Kidney (tissue), 13 donors: ENCODE measurements at regions not wholly inside any gene's neighbourhood (a gene's known extent, or its start where the extent isn't known, plus 50 kb on each side); places are given as distances from the start of the nearest gene placed in this dataset.

ENCODE experiments used
- DNase-seq, 5 donors: peaks; one replicate each; pipeline ENCODE4 v3.0.0-alpha.2; 2013 to 2020
- FAIRE-seq: peaks from 2 replicates; lab custom pipeline; 2012; peaks lifted over from hg19 to GRCh38; lab: Jason Lieb, UNC
- H3K27ac ChIP-seq, 2 donors: one replicate each; pipeline ENCODE4 v1.7.0; 2013; ENCODE audit warnings: low read depth in 2 of 2, low read length in 2 of 2, inconsistent platforms in 1 of 2
- H3K27me3 ChIP-seq: one replicate; pipeline ENCODE4 v1.7.1; 2013; ENCODE audit warnings: low read length, inconsistent platforms; ENCODE audit not compliant: control insufficient read depth, insufficient read depth
- H3K36me3 ChIP-seq, 3 donors: one replicate each; pipeline versions ENCODE4 v1.7.0 to v1.7.1; 2013; ENCODE audit warnings: low read length in 3 of 3, control low read depth in 1 of 3, inconsistent platforms in 1 of 3; ENCODE audit not compliant: insufficient read depth in 3 of 3, control insufficient read depth in 2 of 3
- H3K4me1 ChIP-seq, 3 donors: one replicate each; pipeline versions ENCODE4 v1.7.0 to v1.7.1; 2013; ENCODE audit warnings: low read length in 3 of 3, inconsistent platforms in 1 of 3, low read depth in 1 of 3; ENCODE audit not compliant: control insufficient read depth in 2 of 3, insufficient read depth in 2 of 3
- H3K4me3 ChIP-seq, 3 donors: one replicate each; pipeline versions ENCODE4 v1.7.0 to v1.8.1; 2013; ENCODE audit warnings: low read length in 3 of 3, control low read depth in 1 of 3, inconsistent platforms in 1 of 3
- H3K9ac ChIP-seq, 3 donors: one replicate each; pipeline versions ENCODE4 v1.7.0 to v1.7.1; 2013; ENCODE audit warnings: low read length in 3 of 3, control low read depth in 1 of 3, inconsistent platforms in 1 of 3
- H3K9me3 ChIP-seq, 3 donors: one replicate each; pipeline versions ENCODE4 v1.7.0 to v1.7.1; 2013; ENCODE audit warnings: low read length in 3 of 3, control low read depth in 1 of 3, inconsistent platforms in 1 of 3; ENCODE audit not compliant: control insufficient read depth in 2 of 3, insufficient read depth in 1 of 3
- intact Hi-C: fragments of 100-400 bp; cut with DNase I; formaldehyde crosslinking; loops from one replicate; pipeline ENCODE4 v1.11.1; 2022
- TF ChIP-seq, protein P1 (sequence below): IDR thresholded peaks from 3 replicates; pipeline ENCODE4 v1.5.1; 2012; ENCODE audit warnings: mild to moderate bottlenecking, moderate library complexity, borderline replicate concordance; ENCODE audit not compliant: insufficient read depth; ENCODE audit errors: extremely low read depth
- donor health status: control.
- donor health status: control.
- donor health status: control.
- donor health status: control.
- donor health status: control.
- donor health status: DM: yes; HTN: yes; CAD: no.
- donor health status: Normal renal cell carcinoma (clear cell type).

- H3K4me3 ChIP-seq: no peak overlapping the region
- no peak for FAIRE-seq
- H3K27ac ChIP-seq: no peak overlapping the region
- no peaks in the 10 kb centered on the region for H3K36me3 ChIP-seq
- TF ChIP-seq, protein P1, sequence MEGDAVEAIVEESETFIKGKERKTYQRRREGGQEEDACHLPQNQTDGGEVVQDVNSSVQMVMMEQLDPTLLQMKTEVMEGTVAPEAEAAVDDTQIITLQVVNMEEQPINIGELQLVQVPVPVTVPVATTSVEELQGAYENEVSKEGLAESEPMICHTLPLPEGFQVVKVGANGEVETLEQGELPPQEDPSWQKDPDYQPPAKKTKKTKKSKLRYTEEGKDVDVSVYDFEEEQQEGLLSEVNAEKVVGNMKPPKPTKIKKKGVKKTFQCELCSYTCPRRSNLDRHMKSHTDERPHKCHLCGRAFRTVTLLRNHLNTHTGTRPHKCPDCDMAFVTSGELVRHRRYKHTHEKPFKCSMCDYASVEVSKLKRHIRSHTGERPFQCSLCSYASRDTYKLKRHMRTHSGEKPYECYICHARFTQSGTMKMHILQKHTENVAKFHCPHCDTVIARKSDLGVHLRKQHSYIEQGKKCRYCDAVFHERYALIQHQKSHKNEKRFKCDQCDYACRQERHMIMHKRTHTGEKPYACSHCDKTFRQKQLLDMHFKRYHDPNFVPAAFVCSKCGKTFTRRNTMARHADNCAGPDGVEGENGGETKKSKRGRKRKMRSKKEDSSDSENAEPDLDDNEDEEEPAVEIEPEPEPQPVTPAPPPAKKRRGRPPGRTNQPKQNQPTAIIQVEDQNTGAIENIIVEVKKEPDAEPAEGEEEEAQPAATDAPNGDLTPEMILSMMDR: no peak
- H3K9me3 ChIP-seq: no peaks in the 10 kb centered on the region
- H3K4me1 ChIP-seq: no peaks in the 10 kb centered on the region
- no peak overlapping the region for H3K9ac ChIP-seq
- DNase-seq: no peak
- intact Hi-C loops: no loop called here
- no peaks in the 10 kb centered on the region for H3K27me3 ChIP-seq
Observed at GRCh38 chr3:189082666-189083427, 88.9 kb upstream of the TPRG1 start.

GRCh38 chr3:189084620-189085019 is 87.2 kb upstream of the TPRG1 start:
- Histone ChIP-seq H3K4me3 (no peak overlapping the region), H3K36me3 (no peaks in the 10 kb centered on the region), H3K9me3 (no peaks in the 10 kb centered on the region), H3K27ac (no peak overlapping the region), H3K9ac (no peak overlapping the region), H3K27me3 (no peaks in the 10 kb centered on the region), H3K4me1 (no peaks in the 10 kb centered on the region)
- TF ChIP-seq, protein P1: no peak
- FAIRE-seq (no peak), DNase-seq (no peak)
- intact Hi-C loops: no loop called here

DNA sequence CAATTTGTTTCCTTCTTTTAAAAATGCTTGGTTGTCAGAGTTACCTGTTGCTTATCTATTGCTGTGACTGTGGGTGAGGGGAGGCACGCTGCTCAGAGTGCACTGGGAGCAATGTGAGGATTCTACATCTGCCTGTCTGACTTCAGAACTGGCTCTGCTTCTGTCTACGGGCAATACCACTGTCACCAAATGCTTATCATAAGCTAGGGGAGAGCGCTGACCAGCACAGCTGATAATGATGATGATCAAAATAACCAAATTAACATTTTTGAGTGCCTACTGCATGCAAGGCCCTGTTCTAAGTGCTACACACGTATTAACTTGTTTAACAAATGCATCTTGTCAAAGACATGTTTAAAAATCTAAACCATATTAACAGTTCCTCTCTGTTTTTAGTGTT is 79.2 kb upstream of the TPRG1 start:
- no peak for DNase-seq
- Histone ChIP-seq H3K4me1 (no peaks in the 10 kb centered on the region), H3K9me3 (no peaks in the 10 kb centered on the region), H3K36me3 (no peaks in the 10 kb centered on the region), H3K4me3 (no peak overlapping the region), H3K27ac (no peak overlapping the region), H3K27me3 (no peaks in the 10 kb centered on the region), H3K9ac (no peak overlapping the region)
- FAIRE-seq: no peak
- intact Hi-C loops: no loop called here
- TF ChIP-seq, protein P1: no peak
